GM23338 (cell line): ENCODE measurements at regions not wholly inside any gene's neighbourhood (a gene's known extent, or its start where the extent isn't known, plus 50 kb on each side); places are given as distances from the start of the nearest gene placed in this dataset.

ENCODE experiments used
- ATAC-seq: fragments of 200-7000 bp; cut with Tn5 transposase; 3 replicates; pipeline ENCODE4 v1.9.1; 2020
- DNase-seq: peaks from one replicate; pipeline ENCODE4 v3.0.0-alpha.2; 2015; ENCODE audit warnings: low spot score
- H2AFZ ChIP-seq: fragments of 200-600 bp; sonication (generic); 2 replicates; pipeline ENCODE4 v1.8.0; 2016; ENCODE audit warnings: antibody characterized with exemption, mild to moderate bottlenecking, moderate library complexity
- H3F3A ChIP-seq: fragments of 200-600 bp; sonication (generic); replicated peaks from 2 replicates; pipeline ENCODE4 v1.8.0; 2017; ENCODE audit warnings: antibody characterized with exemption, mixed run types, low read depth
- H3K27ac ChIP-seq: fragments of 200-600 bp; sonication (generic); 2 replicates; pipeline ENCODE4 v1.6.1; 2016; ENCODE audit warnings: low read depth
- H3K27me3 ChIP-seq: fragments of 200-600 bp; sonication (generic); 2 replicates; pipeline ENCODE4 v1.8.0; 2016; ENCODE audit warnings: mild to moderate bottlenecking, mixed run types, moderate library complexity; ENCODE audit not compliant: insufficient read depth
- H3K36me3 ChIP-seq: fragments of 200-600 bp; sonication (generic); 2 replicates; pipeline ENCODE4 v1.8.0; 2016; ENCODE audit warnings: mild to moderate bottlenecking; ENCODE audit not compliant: insufficient read depth
- H3K4me1 ChIP-seq: fragments of 200-600 bp; sonication (generic); 2 replicates; pipeline ENCODE4 v1.8.0; 2016; ENCODE audit warnings: mild to moderate bottlenecking, moderate library complexity; ENCODE audit not compliant: insufficient read depth
- H3K4me2 ChIP-seq: fragments of 200-600 bp; sonication (generic); 2 replicates; pipeline ENCODE4 v1.7.1; 2017; ENCODE audit warnings: mixed run types
- H3K4me3 ChIP-seq: fragments of 200-600 bp; sonication (generic); 2 replicates; pipeline ENCODE4 v1.6.1; 2016; ENCODE audit warnings: mixed run types
- H3K79me2 ChIP-seq: fragments of 200-600 bp; sonication (generic); replicated peaks from 2 replicates; pipeline ENCODE4 v1.8.0; 2017; ENCODE audit warnings: mild to moderate bottlenecking; ENCODE audit not compliant: insufficient read depth
- H3K9me2 ChIP-seq: fragments of 200-600 bp; sonication (generic); 2 replicates; pipeline ENCODE4 v1.8.0; 2017; ENCODE audit not compliant: insufficient read depth
- H4K20me1 ChIP-seq: fragments of 200-600 bp; sonication (generic); replicated peaks from 2 replicates; pipeline ENCODE4 v1.8.0; 2017; ENCODE audit warnings: mild to moderate bottlenecking; ENCODE audit not compliant: insufficient read depth
- H3K27ac Mint-ChIP-seq: 2 replicates; pipeline ENCODE4 v1.8.0; 2020; ENCODE audit warnings: inconsistent platforms, mild to moderate bottlenecking, moderate library complexity, mixed read lengths
- H3K27me3 Mint-ChIP-seq: 3 replicates; pipeline ENCODE4 v1.8.0; 2022; ENCODE audit warnings: low read depth, mild to moderate bottlenecking, moderate library complexity, mixed read lengths, inconsistent platforms; ENCODE audit not compliant: insufficient read depth, poor library complexity
- H3K36me3 Mint-ChIP-seq: 3 replicates; pipeline ENCODE4 v1.8.0; 2021; ENCODE audit warnings: low read depth, mild to moderate bottlenecking, inconsistent platforms, moderate library complexity, mixed read lengths
- H3K4me1 Mint-ChIP-seq: 3 replicates; pipeline ENCODE4 v1.8.0; 2020; ENCODE audit warnings: mild to moderate bottlenecking, inconsistent platforms, mixed read lengths
- H3K4me3 Mint-ChIP-seq: 3 replicates; pipeline ENCODE4 v1.8.0; 2021; ENCODE audit warnings: moderate library complexity, mild to moderate bottlenecking, inconsistent platforms, mixed read lengths
- H3K9me3 Mint-ChIP-seq: 3 replicates; pipeline ENCODE4 v1.8.0; 2020; ENCODE audit warnings: moderate library complexity, mild to moderate bottlenecking, inconsistent platforms, mixed read lengths
- CREB1 ChIP-seq: fragments of 250-450 bp; sonication (Bioruptor Pico); IDR thresholded peaks from 2 replicates; pipeline ENCODE4 v1.5.0; 2020; ENCODE audit warnings: low read depth, mild to moderate bottlenecking, moderate library complexity
- EZH2 ChIP-seq: fragments of 200-600 bp; sonication (generic); IDR thresholded peaks from one replicate; pipeline ENCODE4 v1.8.0; 2017; ENCODE audit warnings: antibody characterized with exemption, mild to moderate bottlenecking, low read depth; ENCODE audit not compliant: unreplicated experiment
- JUNB ChIP-seq: IDR thresholded peaks from one replicate; pipeline ENCODE4 v1.6.1; 2016; ENCODE audit warnings: antibody characterized with exemption; ENCODE audit not compliant: unreplicated experiment
- ZNF114 ChIP-seq: fragments of 250-450 bp; sonication (Bioruptor Pico); IDR thresholded peaks from 2 replicates; pipeline ENCODE4 v1.5.0; 2020; ENCODE audit warnings: mild to moderate bottlenecking, moderate library complexity
- ZNF331 ChIP-seq: fragments of 250-450 bp; sonication (Bioruptor Pico); IDR thresholded peaks from 2 replicates; pipeline ENCODE4 v1.5.0; 2020; ENCODE audit warnings: low read depth, mild to moderate bottlenecking, moderate library complexity
- TF ChIP-seq, protein P1 (sequence below): IDR thresholded peaks from one replicate; pipeline ENCODE4 v1.6.1; 2018; ENCODE audit warnings: antibody characterized with exemption; ENCODE audit not compliant: unreplicated experiment
- TF ChIP-seq, protein P2 (sequence below): fragments of 250-450 bp; sonication (Bioruptor Pico); IDR thresholded peaks from 2 replicates; pipeline ENCODE4 v1.5.0; 2020; ENCODE audit warnings: mild to moderate bottlenecking, moderate library complexity
- TF ChIP-seq, protein P3 (sequence below), 2 experiments: fragments of 200-600 bp in 1 of 2; sonication (generic) in 1 of 2; conservative IDR thresholded peaks; 2 replicates each; pipeline versions ENCODE4 v1.5.1 to v1.6.1; 2016 to 2017; ENCODE audit warnings: antibody characterized with exemption in 2 of 2, low read depth in 2 of 2, mild to moderate bottlenecking in 2 of 2, moderate library complexity in 1 of 2

DNA sequence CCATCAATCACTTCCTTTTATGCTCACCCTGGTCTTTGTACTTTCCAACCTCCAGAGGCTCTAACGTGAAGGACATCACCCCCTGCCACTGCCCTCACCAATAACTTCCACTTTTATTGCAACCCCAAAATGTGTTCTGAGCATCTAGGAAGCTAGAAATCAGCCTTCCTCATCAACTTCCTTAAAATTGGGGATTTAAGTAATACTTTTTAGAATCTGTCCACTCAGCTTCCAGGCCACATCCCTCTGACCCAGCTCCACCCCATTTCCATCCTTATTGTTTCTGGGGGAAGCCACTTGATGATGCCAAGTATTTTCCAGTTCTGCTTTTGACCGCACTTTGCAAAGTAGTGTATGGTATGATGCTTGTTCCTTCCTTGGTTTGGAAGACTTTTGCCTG is 73.5 kb upstream of the XCR1 start (continued):
- TF ChIP-seq, protein P1, sequence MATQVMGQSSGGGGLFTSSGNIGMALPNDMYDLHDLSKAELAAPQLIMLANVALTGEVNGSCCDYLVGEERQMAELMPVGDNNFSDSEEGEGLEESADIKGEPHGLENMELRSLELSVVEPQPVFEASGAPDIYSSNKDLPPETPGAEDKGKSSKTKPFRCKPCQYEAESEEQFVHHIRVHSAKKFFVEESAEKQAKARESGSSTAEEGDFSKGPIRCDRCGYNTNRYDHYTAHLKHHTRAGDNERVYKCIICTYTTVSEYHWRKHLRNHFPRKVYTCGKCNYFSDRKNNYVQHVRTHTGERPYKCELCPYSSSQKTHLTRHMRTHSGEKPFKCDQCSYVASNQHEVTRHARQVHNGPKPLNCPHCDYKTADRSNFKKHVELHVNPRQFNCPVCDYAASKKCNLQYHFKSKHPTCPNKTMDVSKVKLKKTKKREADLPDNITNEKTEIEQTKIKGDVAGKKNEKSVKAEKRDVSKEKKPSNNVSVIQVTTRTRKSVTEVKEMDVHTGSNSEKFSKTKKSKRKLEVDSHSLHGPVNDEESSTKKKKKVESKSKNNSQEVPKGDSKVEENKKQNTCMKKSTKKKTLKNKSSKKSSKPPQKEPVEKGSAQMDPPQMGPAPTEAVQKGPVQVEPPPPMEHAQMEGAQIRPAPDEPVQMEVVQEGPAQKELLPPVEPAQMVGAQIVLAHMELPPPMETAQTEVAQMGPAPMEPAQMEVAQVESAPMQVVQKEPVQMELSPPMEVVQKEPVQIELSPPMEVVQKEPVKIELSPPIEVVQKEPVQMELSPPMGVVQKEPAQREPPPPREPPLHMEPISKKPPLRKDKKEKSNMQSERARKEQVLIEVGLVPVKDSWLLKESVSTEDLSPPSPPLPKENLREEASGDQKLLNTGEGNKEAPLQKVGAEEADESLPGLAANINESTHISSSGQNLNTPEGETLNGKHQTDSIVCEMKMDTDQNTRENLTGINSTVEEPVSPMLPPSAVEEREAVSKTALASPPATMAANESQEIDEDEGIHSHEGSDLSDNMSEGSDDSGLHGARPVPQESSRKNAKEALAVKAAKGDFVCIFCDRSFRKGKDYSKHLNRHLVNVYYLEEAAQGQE: no peak
- no peak for TF ChIP-seq ZNF331 (CRISPR knock-in tag)

DNA sequence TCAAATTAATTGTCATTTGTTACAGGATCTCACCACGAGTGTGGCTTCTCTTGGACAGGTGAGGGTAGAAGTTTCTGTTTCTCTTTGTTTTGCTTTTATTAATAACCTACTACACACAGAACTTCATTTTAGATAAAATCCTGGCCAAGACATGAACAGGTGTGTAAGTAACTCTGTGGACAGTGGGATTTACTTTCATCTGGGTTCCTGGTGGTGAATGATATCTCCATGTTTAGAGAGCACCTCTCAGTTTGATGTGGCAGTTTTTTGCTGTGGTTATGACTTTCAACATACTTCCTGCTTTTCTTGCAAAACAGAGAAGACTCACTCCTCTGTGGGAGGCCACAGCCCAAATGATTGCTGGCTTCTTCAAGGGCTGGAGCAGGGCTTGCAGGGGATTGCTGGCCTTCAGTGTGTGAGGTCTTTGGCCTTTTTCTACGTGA is 71.1 kb upstream of the XCR1 start:
- H3K4me1 ChIP-seq: no peaks in the 10 kb centered on the region
- H3K27ac ChIP-seq: no peak overlapping the region
- H3K4me2 ChIP-seq: no peak overlapping the region
- ATAC-seq: no peak
- TF ChIP-seq JUNB (no peak), CREB1 (CRISPR knock-in tag) (no peak), EZH2 (no peak), ZNF114 (CRISPR knock-in tag) (no peak)
- TF ChIP-seq, protein P2, sequence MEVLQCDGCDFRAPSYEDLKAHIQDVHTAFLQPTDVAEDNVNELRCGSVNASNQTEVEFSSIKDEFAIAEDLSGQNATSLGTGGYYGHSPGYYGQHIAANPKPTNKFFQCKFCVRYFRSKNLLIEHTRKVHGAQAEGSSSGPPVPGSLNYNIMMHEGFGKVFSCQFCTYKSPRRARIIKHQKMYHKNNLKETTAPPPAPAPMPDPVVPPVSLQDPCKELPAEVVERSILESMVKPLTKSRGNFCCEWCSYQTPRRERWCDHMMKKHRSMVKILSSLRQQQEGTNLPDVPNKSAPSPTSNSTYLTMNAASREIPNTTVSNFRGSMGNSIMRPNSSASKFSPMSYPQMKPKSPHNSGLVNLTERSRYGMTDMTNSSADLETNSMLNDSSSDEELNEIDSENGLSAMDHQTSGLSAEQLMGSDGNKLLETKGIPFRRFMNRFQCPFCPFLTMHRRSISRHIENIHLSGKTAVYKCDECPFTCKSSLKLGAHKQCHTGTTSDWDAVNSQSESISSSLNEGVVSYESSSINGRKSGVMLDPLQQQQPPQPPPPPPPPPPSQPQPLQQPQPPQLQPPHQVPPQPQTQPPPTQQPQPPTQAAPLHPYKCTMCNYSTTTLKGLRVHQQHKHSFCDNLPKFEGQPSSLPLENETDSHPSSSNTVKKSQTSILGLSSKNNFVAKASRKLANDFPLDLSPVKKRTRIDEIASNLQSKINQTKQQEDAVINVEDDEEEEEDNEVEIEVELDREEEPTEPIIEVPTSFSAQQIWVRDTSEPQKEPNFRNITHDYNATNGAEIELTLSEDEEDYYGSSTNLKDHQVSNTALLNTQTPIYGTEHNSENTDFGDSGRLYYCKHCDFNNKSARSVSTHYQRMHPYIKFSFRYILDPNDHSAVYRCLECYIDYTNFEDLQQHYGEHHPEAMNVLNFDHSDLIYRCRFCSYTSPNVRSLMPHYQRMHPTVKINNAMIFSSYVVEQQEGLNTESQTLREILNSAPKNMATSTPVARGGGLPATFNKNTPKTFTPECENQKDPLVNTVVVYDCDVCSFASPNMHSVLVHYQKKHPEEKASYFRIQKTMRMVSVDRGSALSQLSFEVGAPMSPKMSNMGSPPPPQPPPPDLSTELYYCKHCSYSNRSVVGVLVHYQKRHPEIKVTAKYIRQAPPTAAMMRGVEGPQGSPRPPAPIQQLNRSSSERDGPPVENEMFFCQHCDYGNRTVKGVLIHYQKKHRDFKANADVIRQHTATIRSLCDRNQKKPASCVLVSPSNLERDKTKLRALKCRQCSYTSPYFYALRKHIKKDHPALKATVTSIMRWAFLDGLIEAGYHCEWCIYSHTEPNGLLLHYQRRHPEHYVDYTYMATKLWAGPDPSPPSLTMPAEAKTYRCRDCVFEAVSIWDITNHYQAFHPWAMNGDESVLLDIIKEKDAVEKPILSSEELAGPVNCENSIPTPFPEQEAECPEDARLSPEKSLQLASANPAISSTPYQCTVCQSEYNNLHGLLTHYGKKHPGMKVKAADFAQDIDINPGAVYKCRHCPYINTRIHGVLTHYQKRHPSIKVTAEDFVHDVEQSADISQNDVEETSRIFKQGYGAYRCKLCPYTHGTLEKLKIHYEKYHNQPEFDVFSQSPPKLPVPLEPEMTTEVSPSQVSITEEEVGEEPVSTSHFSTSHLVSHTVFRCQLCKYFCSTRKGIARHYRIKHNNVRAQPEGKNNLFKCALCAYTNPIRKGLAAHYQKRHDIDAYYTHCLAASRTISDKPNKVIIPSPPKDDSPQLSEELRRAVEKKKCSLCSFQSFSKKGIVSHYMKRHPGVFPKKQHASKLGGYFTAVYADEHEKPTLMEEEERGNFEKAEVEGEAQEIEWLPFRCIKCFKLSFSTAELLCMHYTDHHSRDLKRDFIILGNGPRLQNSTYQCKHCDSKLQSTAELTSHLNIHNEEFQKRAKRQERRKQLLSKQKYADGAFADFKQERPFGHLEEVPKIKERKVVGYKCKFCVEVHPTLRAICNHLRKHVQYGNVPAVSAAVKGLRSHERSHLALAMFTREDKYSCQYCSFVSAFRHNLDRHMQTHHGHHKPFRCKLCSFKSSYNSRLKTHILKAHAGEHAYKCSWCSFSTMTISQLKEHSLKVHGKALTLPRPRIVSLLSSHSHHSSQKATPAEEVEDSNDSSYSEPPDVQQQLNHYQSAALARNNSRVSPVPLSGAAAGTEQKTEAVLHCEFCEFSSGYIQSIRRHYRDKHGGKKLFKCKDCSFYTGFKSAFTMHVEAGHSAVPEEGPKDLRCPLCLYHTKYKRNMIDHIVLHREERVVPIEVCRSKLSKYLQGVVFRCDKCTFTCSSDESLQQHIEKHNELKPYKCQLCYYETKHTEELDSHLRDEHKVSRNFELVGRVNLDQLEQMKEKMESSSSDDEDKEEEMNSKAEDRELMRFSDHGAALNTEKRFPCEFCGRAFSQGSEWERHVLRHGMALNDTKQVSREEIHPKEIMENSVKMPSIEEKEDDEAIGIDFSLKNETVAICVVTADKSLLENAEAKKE (CRISPR knock-in tag): no peak
- TF ChIP-seq, protein P3, sequence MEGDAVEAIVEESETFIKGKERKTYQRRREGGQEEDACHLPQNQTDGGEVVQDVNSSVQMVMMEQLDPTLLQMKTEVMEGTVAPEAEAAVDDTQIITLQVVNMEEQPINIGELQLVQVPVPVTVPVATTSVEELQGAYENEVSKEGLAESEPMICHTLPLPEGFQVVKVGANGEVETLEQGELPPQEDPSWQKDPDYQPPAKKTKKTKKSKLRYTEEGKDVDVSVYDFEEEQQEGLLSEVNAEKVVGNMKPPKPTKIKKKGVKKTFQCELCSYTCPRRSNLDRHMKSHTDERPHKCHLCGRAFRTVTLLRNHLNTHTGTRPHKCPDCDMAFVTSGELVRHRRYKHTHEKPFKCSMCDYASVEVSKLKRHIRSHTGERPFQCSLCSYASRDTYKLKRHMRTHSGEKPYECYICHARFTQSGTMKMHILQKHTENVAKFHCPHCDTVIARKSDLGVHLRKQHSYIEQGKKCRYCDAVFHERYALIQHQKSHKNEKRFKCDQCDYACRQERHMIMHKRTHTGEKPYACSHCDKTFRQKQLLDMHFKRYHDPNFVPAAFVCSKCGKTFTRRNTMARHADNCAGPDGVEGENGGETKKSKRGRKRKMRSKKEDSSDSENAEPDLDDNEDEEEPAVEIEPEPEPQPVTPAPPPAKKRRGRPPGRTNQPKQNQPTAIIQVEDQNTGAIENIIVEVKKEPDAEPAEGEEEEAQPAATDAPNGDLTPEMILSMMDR (conservative IDR thresholded peaks at IDR 0.05; ENCODE audit: low read depth in 2 of 2): no peak
- TF ChIP-seq, protein P1: no peak
- H3K27me3 Mint-ChIP-seq: peaks cover 4% of the 10 kb centered on the region
- H3K4me3 Mint-ChIP-seq: no peak overlapping the region
- no peak for DNase-seq
- no peak overlapping the region for H3K4me3 ChIP-seq
- peaks cover 9% of the 10 kb centered on the region; the same call in 1 of the 3 replicates for H3K9me3 Mint-ChIP-seq
- H3K36me3 ChIP-seq: no peaks in the 10 kb centered on the region
- H4K20me1 ChIP-seq: no peaks in the 10 kb centered on the region
- H2AFZ ChIP-seq: no peak overlapping the region
- no peaks in the 10 kb centered on the region for H3K79me2 ChIP-seq
- no peaks in the 10 kb centered on the region for H3K27me3 ChIP-seq
- H3K9me2 ChIP-seq: peaks cover 9% of the 10 kb centered on the region; the same call in 1 of the 2 replicates
- H3K4me1 Mint-ChIP-seq: no peaks in the 10 kb centered on the region
- H3K36me3 Mint-ChIP-seq: no peaks in the 10 kb centered on the region
- H3F3A ChIP-seq: no peaks in the 10 kb centered on the region
- H3K27ac Mint-ChIP-seq: no peak overlapping the region
